ENCODE measurements at regions not wholly inside any gene's neighbourhood (a gene's known extent, or its start where the extent isn't known, plus 50 kb on each side); places are given as distances from the start of the nearest gene placed in this dataset.
"Not testable (repeated sequence)": the region's sequence is repeated elsewhere in the genome, so short reads cannot be mapped to it uniquely, and the experiment has no call there.

- DNase-seq (ENCODE audit: low read depth): no peak
These were observed 217.7 kb downstream of the MEX3B start for GRCh38 chr15:81828135-81828534.

GRCh38 chr15:81825136-81825535 lies 220.7 kb downstream of the MEX3B start:
- DNase-seq (ENCODE audit: low read depth): no peak

GRCh38 chr15:81822587-81822986 lies 223.2 kb downstream of the MEX3B start:
- not testable (repeated sequence) for DNase-seq (ENCODE audit: low read depth)

GRCh38 chr15:81819924-81820635 lies 225.7 kb downstream of the MEX3B start:
- DNase-seq (ENCODE audit: low read depth): no peak

- no peak for DNase-seq (ENCODE audit: low read depth)
These were observed 230.8 kb downstream of the MEX3B start for GRCh38 chr15:81814882-81815455.

GRCh38 chr15:81813215-81813614 lies 232.6 kb downstream of the MEX3B start:
- DNase-seq (ENCODE audit: low read depth): no peak

- DNase-seq (ENCODE audit: low read depth): no peak
These were observed 233.4 kb downstream of the MEX3B start for GRCh38 chr15:81812456-81812855.

- DNase-seq (ENCODE audit: low read depth): no peak
These were observed 234.1 kb downstream of the MEX3B start for GRCh38 chr15:81811736-81812135.

- no peak for DNase-seq (ENCODE audit: low read depth)
These were observed 236.3 kb downstream of the MEX3B start for GRCh38 chr15:81809543-81809942.

GRCh38 chr15:81807806-81808205 lies 238.0 kb downstream of the MEX3B start:
- DNase-seq (ENCODE audit: low read depth): no peak

- DNase-seq (ENCODE audit: low read depth): no peak
These were observed 238.6 kb downstream of the MEX3B start for GRCh38 chr15:81807186-81807585.

- no peak for DNase-seq (ENCODE audit: low read depth)
These were observed 249.9 kb downstream of the MEX3B start for GRCh38 chr15:81795899-81796298.

- no peak for DNase-seq (ENCODE audit: low read depth)
These were observed 253.2 kb downstream of the MEX3B start for GRCh38 chr15:81792646-81793045.

GRCh38 chr15:81791322-81791721 lies 254.5 kb downstream of the MEX3B start:
- DNase-seq (ENCODE audit: low read depth): not testable (repeated sequence)

- no peak for DNase-seq (ENCODE audit: low read depth)
These were observed 256.4 kb downstream of the MEX3B start for GRCh38 chr15:81789403-81789802.

GRCh38 chr15:81786776-81787175 lies 259.0 kb downstream of the MEX3B start:
- no peak for DNase-seq (ENCODE audit: low read depth)

GRCh38 chr15:81785679-81786078 lies 260.1 kb downstream of the MEX3B start:
- no peak for DNase-seq (ENCODE audit: low read depth)

- no peak for DNase-seq (ENCODE audit: low read depth)
These were observed 260.6 kb downstream of the MEX3B start for GRCh38 chr15:81785181-81785580.

- DNase-seq (ENCODE audit: low read depth): no peak
These were observed 261.1 kb downstream of the MEX3B start for GRCh38 chr15:81784751-81785150.

GRCh38 chr15:81783586-81783985 lies 262.2 kb downstream of the MEX3B start:
- DNase-seq (ENCODE audit: low read depth): no peak

- DNase-seq (ENCODE audit: low read depth): no peak
These were observed 262.7 kb downstream of the MEX3B start for GRCh38 chr15:81783076-81783475.

- DNase-seq (ENCODE audit: low read depth): no peak
These were observed 264.4 kb downstream of the MEX3B start for GRCh38 chr15:81781395-81781794.

GRCh38 chr15:81780966-81781365 lies 264.9 kb downstream of the MEX3B start:
- DNase-seq (ENCODE audit: low read depth): no peak

GRCh38 chr15:81779181-81779580 lies 266.6 kb downstream of the MEX3B start:
- DNase-seq (ENCODE audit: low read depth): no peak
